ENCODE measurements at regions not wholly inside any gene's neighbourhood (a gene's known extent, or its start where the extent isn't known, plus 50 kb on each side); places are given as distances from the start of the nearest gene placed in this dataset.

DNA sequence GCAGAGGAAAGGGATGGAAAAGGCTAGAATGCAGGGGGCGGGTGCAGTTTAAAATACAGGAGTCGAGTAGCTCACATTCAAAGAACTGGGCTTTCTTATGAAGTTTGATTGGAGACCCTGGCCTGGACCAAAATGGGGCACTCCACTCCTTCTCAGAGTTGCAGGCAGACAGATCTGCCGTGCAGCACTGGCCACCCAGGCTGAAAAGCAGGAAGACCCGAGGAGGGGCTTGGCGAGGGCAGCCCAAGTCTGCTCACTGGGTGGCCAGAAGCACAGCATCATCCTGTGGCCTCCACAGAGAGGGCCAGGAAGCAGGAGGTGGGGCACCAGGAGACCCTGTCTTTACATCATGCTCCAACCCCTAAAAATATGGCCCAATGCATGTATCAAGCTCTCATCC, 109.1 kb upstream of the BCL2L14 start:
- TF ChIP-seq POLR2A (IDR thresholded peaks at IDR 0.05; ENCODE audit: low read length) (no peak), GATA1 (IDR thresholded peaks at IDR 0.05; ENCODE audit: low read depth, low read length) (no peak)

Data from erythroblast (primary cell).